ENCODE measurements at regions not wholly inside any gene's neighbourhood (a gene's known extent, or its start where the extent isn't known, plus 50 kb on each side); places are given as distances from the start of the nearest gene placed in this dataset.

- H3K27ac ChIP-seq (ENCODE audit: extremely low read length, insufficient read depth, low read length) = no peak overlapping the region
- ChIA-PET POLR2A (no interaction called here), CTCF (ENCODE audit: low intra/inter-chr PET ratio, low total read pairs) (no interaction called here)
- BruUV-seq (replicated peaks) = no TSS peak
- 0% methylated on average over 6 of the region's 6 CpGs for WGBS (ENCODE audit: low lambda C conversion rate)
- H3K36me3 ChIP-seq (replicated peaks in 1 of 2; ENCODE audit: control insufficient read depth in 1 of 2, insufficient read depth in 2 of 2, low read length in 2 of 2) = no peaks in the 10 kb centered on the region
- no peak overlapping the region for H3K4me2 ChIP-seq (ENCODE audit: low read depth, low read length)
- H3K9ac ChIP-seq (ENCODE audit: insufficient read depth, low read depth, low read length) = no peak overlapping the region
- H3K9me3 ChIP-seq (ENCODE audit: low read length) = no peaks in the 10 kb centered on the region
- intact Hi-C loops (cut with micrococcal nuclease; ENCODE audit: unreplicated experiment) (loop anchor here (1.0 kb wide), 1 partner anchor 57 kb away; no protein-coding TSS in a partner anchor), in situ Hi-C loops (cut with HindIII; ENCODE audit: extremely low pct_ligation_motif_present, low pct_unique_long_range_greater_than_20kb) (no loop called here)
- H3K4me3 ChIP-seq (replicated peaks in 1 of 3; ENCODE audit: insufficient read depth in 1 of 3, low read depth in 2 of 3, low read length in 3 of 3) = no peak overlapping the region
- no peak overlapping the region for H2AFZ ChIP-seq (ENCODE audit: low read length)
- no peaks in the 10 kb centered on the region for H4K20me1 ChIP-seq (ENCODE audit: insufficient read depth, low read length)
- peak; percentile 68 for ATAC-seq
- peak; percentile 3 for DNase-seq (ENCODE audit: low spot score)
- H3K27me3 ChIP-seq (ENCODE audit: control insufficient read depth in 1 of 2, insufficient read depth in 2 of 2, low read length in 2 of 2) = peaks cover 2 to 3% of the 10 kb centered on the region in 2 experiments; a peak in 1 of 5 replicates
- no peaks in the 10 kb centered on the region for H3K4me1 ChIP-seq (ENCODE audit: insufficient read depth, low read length)
- H3K79me2 ChIP-seq (ENCODE audit: insufficient read depth, low read length) = no peaks in the 10 kb centered on the region
- FAIRE-seq = no peak
- no peak for TF ChIP-seq ZNF512B (CRISPR knock-in tag; IDR thresholded peaks at IDR 0.05; ENCODE audit: borderline replicate concordance)
- TF ChIP-seq MED8 (CRISPR knock-in tag; IDR thresholded peaks at IDR 0.05; ENCODE audit: insufficient replicate concordance) = no peak
- TF ChIP-seq STAT6 (CRISPR knock-in tag; IDR thresholded peaks at IDR 0.05; ENCODE audit: borderline replicate concordance) = no peak
- TF ChIP-seq PHB2 (IDR thresholded peaks at IDR 0.05; ENCODE audit: partially characterized antibody) = no peak
- TF ChIP-seq ZFP1 (CRISPR knock-in tag; IDR thresholded peaks at IDR 0.05) = no peak
- no peak for TF ChIP-seq ZFX (CRISPR knock-in tag; IDR thresholded peaks at IDR 0.05; ENCODE audit: low read depth)
- no peak for TF ChIP-seq ASH2L (IDR thresholded peaks at IDR 0.05; ENCODE audit: insufficient read length, low read depth, low read length)
- TF ChIP-seq CTCF (CRISPR knock-in tag; IDR thresholded peaks at IDR 0.05) = peak; percentile 45
- no peak for TF ChIP-seq ZNF709 (CRISPR knock-in tag; IDR thresholded peaks at IDR 0.05)
- no peak for TF ChIP-seq GATAD2A (CRISPR knock-in tag; IDR thresholded peaks at IDR 0.05)
- TF ChIP-seq ZBTB3 (CRISPR knock-in tag; IDR thresholded peaks at IDR 0.05; ENCODE audit: borderline replicate concordance, low read depth) = no peak
- TF ChIP-seq CREM (IDR thresholded peaks at IDR 0.05) = no peak
- TF ChIP-seq CREM (CRISPR knock-in tag; IDR thresholded peaks at IDR 0.05) = no peak
- no peak for TF ChIP-seq BCL3 (CRISPR knock-in tag; IDR thresholded peaks at IDR 0.05)
- TF ChIP-seq STAG1 (CRISPR knock-in tag; IDR thresholded peaks at IDR 0.05) = peak; percentile 25; the same call in 1 of the 2 replicates
- no peak for TF ChIP-seq IRX3 (CRISPR knock-in tag; IDR thresholded peaks at IDR 0.05; ENCODE audit: borderline replicate concordance, low read depth)
- no peak for TF ChIP-seq PHF5A (CRISPR knock-in tag; IDR thresholded peaks at IDR 0.05; ENCODE audit: low read depth, unreplicated experiment)
- TF ChIP-seq SMC3 (IDR thresholded peaks at IDR 0.05; ENCODE audit: low read length) = peak; percentile 18; the same call in 1 of the 2 replicates
- TF ChIP-seq GTF3A (CRISPR knock-in tag; conservative IDR thresholded peaks at IDR 0.05) = no peak
These were observed 155.5 kb downstream of the PDGFRA start for GRCh38 chr4:54384563-54384962.
